HepG2 (cell line): ENCODE measurements at regions not wholly inside any gene's neighbourhood (a gene's known extent, or its start where the extent isn't known, plus 50 kb on each side); places are given as distances from the start of the nearest gene placed in this dataset.

ENCODE experiments used
- ATAC-seq: fragments of 200-7000 bp; cut with Tn5 transposase; 3 replicates; pipeline ENCODE4 v1.9.1; 2020; ENCODE audit warnings: mild to moderate bottlenecking, moderate library complexity
- BruUV-seq: library from RNA; stranded (reverse); fragments of 400-500 nt; replicated peaks from 2 replicates; lab custom pipeline; 2021; lab: Mats Ljungman, UMichigan
- CTCF ChIA-PET: fragments of 300-600 bp; formaldehyde crosslinking; extraction: SDS; loops from one replicate; lab custom pipeline; 2021; ENCODE audit warnings: low total read pairs, inconsistent platforms, low intra/inter-chr PET ratio; lab: Yijun Ruan, JAX
- POLR2A ChIA-PET: fragments of 350-600 bp; sonication (Branson Sonifier 250); formaldehyde crosslinking; loops from one replicate; lab custom pipeline; 2020; ENCODE audit warnings: antibody characterized with exemption, inconsistent platforms; lab: Yijun Ruan, JAX
- DNase-seq: peaks from one replicate; pipeline ENCODE4 v3.0.0-alpha.2; 2015; ENCODE audit warnings: low spot score
- FAIRE-seq: peaks from 3 replicates; lab custom pipeline; 2011; peaks lifted over from hg19 to GRCh38; lab: Jason Lieb, UNC
- H2AFZ ChIP-seq: one replicate; pipeline ENCODE4 v1.6.1; 2011; ENCODE audit warnings: low read length, inconsistent platforms
- H3K27ac ChIP-seq: fragments of 300-600 bp; 3 replicates; pipeline ENCODE4 v1.8.0; 2011; ENCODE audit warnings: mixed run types, mild to moderate bottlenecking, mixed read lengths, low read length, inconsistent platforms; ENCODE audit not compliant: insufficient read depth; ENCODE audit errors: extremely low read length
- H3K27me3 ChIP-seq, 2 experiments: fragments of 200-600 bp in 1 of 2; 2 replicates in 1 of 2; 3 replicates in 1 of 2; pipeline versions ENCODE4 v1.6.0 to v1.8.0; 2011; ENCODE audit warnings: low read length in 2 of 2, mild to moderate bottlenecking in 2 of 2, moderate library complexity in 2 of 2, inconsistent platforms in 1 of 2; ENCODE audit not compliant: insufficient read depth in 2 of 2, control insufficient read depth in 1 of 2
- H3K36me3 ChIP-seq, 2 experiments: fragments of 200-600 bp in 1 of 2; replicated peaks in 1 of 2; 2 replicates in 1 of 2; 3 replicates in 1 of 2; pipeline versions ENCODE4 v1.5.1 to v1.8.0; 2011; ENCODE audit warnings: low read length in 2 of 2, inconsistent platforms in 1 of 2; ENCODE audit not compliant: insufficient read depth in 2 of 2, control insufficient read depth in 1 of 2
- H3K4me1 ChIP-seq: 2 replicates; pipeline ENCODE4 v1.5.1; 2012; ENCODE audit warnings: low read length, inconsistent platforms; ENCODE audit not compliant: insufficient read depth
- H3K4me2 ChIP-seq: 2 replicates; pipeline ENCODE4 v1.6.0; 2011; ENCODE audit warnings: low read depth, low read length, inconsistent platforms
- H3K4me3 ChIP-seq, 3 experiments: fragments of 200-600 bp in 1 of 3; sonication (generic), shearing (Covaris generic) in 1 of 3; replicated peaks in 1 of 3; 2 replicates each; pipeline ENCODE4 v1.5.1; 2011 to 2016; ENCODE audit warnings: low read length in 3 of 3, inconsistent platforms in 2 of 3, low read depth in 2 of 3, mild to moderate bottlenecking in 2 of 3, control low read depth in 1 of 3, mixed read lengths in 1 of 3; ENCODE audit not compliant: insufficient read depth in 1 of 3
- H3K79me2 ChIP-seq: one replicate; pipeline ENCODE4 v1.6.1; 2011; ENCODE audit warnings: low read length, inconsistent platforms; ENCODE audit not compliant: insufficient read depth
- H3K9ac ChIP-seq: 2 replicates; pipeline ENCODE4 v1.6.0; 2011; ENCODE audit warnings: mild to moderate bottlenecking, low read depth, low read length, inconsistent platforms; ENCODE audit not compliant: insufficient read depth
- H3K9me3 ChIP-seq: 2 replicates; pipeline ENCODE4 v1.5.1; 2012; ENCODE audit warnings: mild to moderate bottlenecking, low read length
- H4K20me1 ChIP-seq: 2 replicates; pipeline ENCODE4 v1.6.0; 2011; ENCODE audit warnings: inconsistent platforms, mild to moderate bottlenecking, low read length, moderate library complexity; ENCODE audit not compliant: insufficient read depth
- ARNTL ChIP-seq: sonication (generic); formaldehyde crosslinking; IDR thresholded peaks from 2 replicates; pipeline ENCODE4 v1.4.0; 2020; ENCODE audit warnings: mild to moderate bottlenecking, missing genetic modification reagents
- HNF4G ChIP-seq, 2 experiments: sonication (generic) in 1 of 2; formaldehyde crosslinking in 1 of 2; IDR thresholded peaks; 2 replicates each; pipeline versions ENCODE4 v1.4.0 to v1.6.1; 2011 to 2020; ENCODE audit warnings: borderline replicate concordance in 2 of 2, low read depth in 2 of 2, mild to moderate bottlenecking in 2 of 2, low read length in 1 of 2, missing genetic modification reagents in 1 of 2, moderate library complexity in 1 of 2
- KAT8 ChIP-seq: IDR thresholded peaks from 2 replicates; pipeline ENCODE4 v1.6.1; 2016; ENCODE audit warnings: missing genetic modification reagents, missing compliant biosample characterization
- KLF13 ChIP-seq: sonication (generic); formaldehyde crosslinking; IDR thresholded peaks from 2 replicates; pipeline ENCODE4 v1.4.0; 2020; ENCODE audit warnings: mild to moderate bottlenecking, missing genetic modification reagents
- PHF8 ChIP-seq: sonication (generic); formaldehyde crosslinking; IDR thresholded peaks from 2 replicates; pipeline ENCODE4 v1.5.0; 2020; ENCODE audit warnings: missing genetic modification reagents
- RNF219 ChIP-seq: sonication (generic); formaldehyde crosslinking; IDR thresholded peaks from 2 replicates; pipeline ENCODE4 v1.5.0; 2020; ENCODE audit warnings: mild to moderate bottlenecking, missing genetic modification reagents
- ZFAT ChIP-seq: sonication (generic); formaldehyde crosslinking; conservative IDR thresholded peaks from 2 replicates; pipeline ENCODE4 v1.8.1; 2023; ENCODE audit warnings: missing genetic modification reagents, inconsistent platforms
- ZNF441 ChIP-seq: sonication (generic); formaldehyde crosslinking; IDR thresholded peaks from 2 replicates; pipeline ENCODE4 v1.7.0; 2021; ENCODE audit warnings: missing genetic modification reagents, borderline replicate concordance
- ZNF615 ChIP-seq: sonication (generic); formaldehyde crosslinking; IDR thresholded peaks from 2 replicates; pipeline ENCODE4 v1.5.0; 2020; ENCODE audit warnings: mild to moderate bottlenecking, missing genetic modification reagents, borderline replicate concordance
- ZNF678 ChIP-seq: sonication (generic); formaldehyde crosslinking; IDR thresholded peaks from 2 replicates; pipeline ENCODE4 v1.4.0; 2020; ENCODE audit warnings: mild to moderate bottlenecking, missing genetic modification reagents
- ZSCAN20 ChIP-seq: sonication (generic); formaldehyde crosslinking; IDR thresholded peaks from 2 replicates; pipeline ENCODE4 v1.4.0; 2020; ENCODE audit warnings: missing genetic modification reagents, mild to moderate bottlenecking, borderline replicate concordance
- WGBS: methylation state at CpG from one replicate; pipeline ENCODE4 v1.1.6; 2017; ENCODE audit warnings: low lambda C conversion rate; 5-methylcytosine and 5-hydroxymethylcytosine counted together
- in situ Hi-C: cut with HindIII; loops from 2 replicates; pipeline ENCODE4 v1.10.0; 2017; ENCODE audit warnings: low pct_unique_long_range_greater_than_20kb; ENCODE audit not compliant: extremely low pct_ligation_motif_present
- intact Hi-C: fragments of 100-400 bp; cut with micrococcal nuclease; formaldehyde crosslinking; loops from one replicate; pipeline ENCODE4 v1.10.0; 2022; ENCODE audit not compliant: unreplicated experiment
- TF ChIP-seq, protein P1 (sequence below): sonication (generic); formaldehyde crosslinking; IDR thresholded peaks from 2 replicates; pipeline ENCODE4 v1.4.0; 2020; ENCODE audit warnings: missing genetic modification reagents
- TF ChIP-seq, protein P2 (sequence below): sonication (generic); formaldehyde crosslinking; IDR thresholded peaks from 2 replicates; pipeline ENCODE4 v1.4.0; 2020; ENCODE audit warnings: missing genetic modification reagents, mild to moderate bottlenecking, borderline replicate concordance
- TF ChIP-seq, protein P3 (sequence below): sonication (generic); formaldehyde crosslinking; IDR thresholded peaks from 2 replicates; pipeline ENCODE4 v1.9.0; 2022; ENCODE audit warnings: missing genetic modification reagents, mild to moderate bottlenecking, borderline replicate concordance

DNA sequence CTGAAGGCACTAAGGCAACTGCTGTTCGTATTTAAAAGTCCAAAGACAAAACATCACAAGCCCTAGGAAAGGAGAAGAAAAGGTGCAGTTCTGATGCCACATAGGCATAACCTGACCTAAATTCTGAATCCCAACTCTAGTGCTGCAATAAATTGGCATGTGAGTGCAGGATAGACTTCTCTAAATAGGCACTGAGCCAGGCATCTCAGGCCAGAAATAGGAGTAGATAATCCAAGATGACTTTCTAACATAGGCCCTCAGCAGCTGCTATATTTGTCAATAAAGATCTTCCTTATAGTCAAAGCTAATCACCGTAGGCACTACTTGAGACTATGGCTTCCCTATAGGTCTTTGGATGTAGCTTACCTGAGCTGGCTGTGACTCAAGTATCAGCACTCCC is 1163.8 kb downstream of the SORCS1 start:
- Histone ChIP-seq H3K4me3 (no peak overlapping the region), H3K4me2 (no peak overlapping the region), H4K20me1 (no peaks in the 10 kb centered on the region), H3K27me3 (no peaks in the 10 kb centered on the region), H3K9me3 (peaks cover 84% of the 10 kb centered on the region), H3K27ac (no peak overlapping the region), H2AFZ (no peak overlapping the region), H3K36me3 (no peaks in the 10 kb centered on the region), H3K9ac (no peak overlapping the region), H3K4me1 (no peaks in the 10 kb centered on the region), H3K79me2 (no peaks in the 10 kb centered on the region)
- 4% methylated on average over 2 of the region's 2 CpGs for WGBS
- in situ Hi-C loops, result no loop called here
- ChIA-PET CTCF (no interaction called here), POLR2A (no interaction called here)
- ATAC-seq, result no peak
- no peak for DNase-seq
- no TSS peak for BruUV-seq
- no peak for FAIRE-seq
- intact Hi-C loops, result no loop called here
- TF ChIP-seq HNF4G (IDR thresholded peaks at IDR 0.05; ENCODE audit: borderline replicate concordance, low read depth, low read length) (no peak), HNF4G (CRISPR knock-in tag; IDR thresholded peaks at IDR 0.05; ENCODE audit: borderline replicate concordance, low read depth) (no peak), RNF219 (CRISPR knock-in tag) (no peak), ARNTL (CRISPR knock-in tag) (no peak), ZFAT (CRISPR knock-in tag) (no peak), PHF8 (CRISPR knock-in tag) (no peak), ZNF615 (no peak), KAT8 (CRISPR knock-in tag) (no peak), KLF13 (no peak), ZNF441 (CRISPR knock-in tag) (no peak), ZNF678 (CRISPR knock-in tag) (no peak), ZSCAN20 (CRISPR knock-in tag) (no peak)
- TF ChIP-seq, protein P1, sequence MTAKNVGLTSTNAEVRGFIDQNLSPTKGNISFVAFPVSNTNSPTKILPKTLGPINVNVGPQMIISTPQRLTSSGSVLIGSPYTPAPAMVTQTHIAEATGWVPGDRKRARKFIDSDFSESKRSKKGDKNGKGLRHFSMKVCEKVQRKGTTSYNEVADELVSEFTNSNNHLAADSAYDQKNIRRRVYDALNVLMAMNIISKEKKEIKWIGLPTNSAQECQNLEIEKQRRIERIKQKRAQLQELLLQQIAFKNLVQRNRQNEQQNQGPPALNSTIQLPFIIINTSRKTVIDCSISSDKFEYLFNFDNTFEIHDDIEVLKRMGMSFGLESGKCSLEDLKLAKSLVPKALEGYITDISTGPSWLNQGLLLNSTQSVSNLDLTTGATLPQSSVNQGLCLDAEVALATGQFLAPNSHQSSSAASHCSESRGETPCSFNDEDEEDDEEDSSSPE (CRISPR knock-in tag), result no peak
- TF ChIP-seq, protein P2, sequence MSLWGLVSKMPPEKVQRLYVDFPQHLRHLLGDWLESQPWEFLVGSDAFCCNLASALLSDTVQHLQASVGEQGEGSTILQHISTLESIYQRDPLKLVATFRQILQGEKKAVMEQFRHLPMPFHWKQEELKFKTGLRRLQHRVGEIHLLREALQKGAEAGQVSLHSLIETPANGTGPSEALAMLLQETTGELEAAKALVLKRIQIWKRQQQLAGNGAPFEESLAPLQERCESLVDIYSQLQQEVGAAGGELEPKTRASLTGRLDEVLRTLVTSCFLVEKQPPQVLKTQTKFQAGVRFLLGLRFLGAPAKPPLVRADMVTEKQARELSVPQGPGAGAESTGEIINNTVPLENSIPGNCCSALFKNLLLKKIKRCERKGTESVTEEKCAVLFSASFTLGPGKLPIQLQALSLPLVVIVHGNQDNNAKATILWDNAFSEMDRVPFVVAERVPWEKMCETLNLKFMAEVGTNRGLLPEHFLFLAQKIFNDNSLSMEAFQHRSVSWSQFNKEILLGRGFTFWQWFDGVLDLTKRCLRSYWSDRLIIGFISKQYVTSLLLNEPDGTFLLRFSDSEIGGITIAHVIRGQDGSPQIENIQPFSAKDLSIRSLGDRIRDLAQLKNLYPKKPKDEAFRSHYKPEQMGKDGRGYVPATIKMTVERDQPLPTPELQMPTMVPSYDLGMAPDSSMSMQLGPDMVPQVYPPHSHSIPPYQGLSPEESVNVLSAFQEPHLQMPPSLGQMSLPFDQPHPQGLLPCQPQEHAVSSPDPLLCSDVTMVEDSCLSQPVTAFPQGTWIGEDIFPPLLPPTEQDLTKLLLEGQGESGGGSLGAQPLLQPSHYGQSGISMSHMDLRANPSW (CRISPR knock-in tag), result no peak
- TF ChIP-seq, protein P3, sequence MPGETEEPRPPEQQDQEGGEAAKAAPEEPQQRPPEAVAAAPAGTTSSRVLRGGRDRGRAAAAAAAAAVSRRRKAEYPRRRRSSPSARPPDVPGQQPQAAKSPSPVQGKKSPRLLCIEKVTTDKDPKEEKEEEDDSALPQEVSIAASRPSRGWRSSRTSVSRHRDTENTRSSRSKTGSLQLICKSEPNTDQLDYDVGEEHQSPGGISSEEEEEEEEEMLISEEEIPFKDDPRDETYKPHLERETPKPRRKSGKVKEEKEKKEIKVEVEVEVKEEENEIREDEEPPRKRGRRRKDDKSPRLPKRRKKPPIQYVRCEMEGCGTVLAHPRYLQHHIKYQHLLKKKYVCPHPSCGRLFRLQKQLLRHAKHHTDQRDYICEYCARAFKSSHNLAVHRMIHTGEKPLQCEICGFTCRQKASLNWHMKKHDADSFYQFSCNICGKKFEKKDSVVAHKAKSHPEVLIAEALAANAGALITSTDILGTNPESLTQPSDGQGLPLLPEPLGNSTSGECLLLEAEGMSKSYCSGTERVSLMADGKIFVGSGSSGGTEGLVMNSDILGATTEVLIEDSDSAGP, result no peak
